ENCODE measurements at regions not wholly inside any gene's neighbourhood (a gene's known extent, or its start where the extent isn't known, plus 50 kb on each side); places are given as distances from the start of the nearest gene placed in this dataset.

- no peak for DNase-seq
Observed at GRCh38 chr18:40494603-40495002, 1460.4 kb upstream of the PIK3C3 start.

GRCh38 chr18:40493316-40493715 lies 1461.7 kb upstream of the PIK3C3 start:
- no peak for DNase-seq

GRCh38 chr18:40489301-40489700 lies 1465.7 kb upstream of the PIK3C3 start:
- DNase-seq = no peak

GRCh38 chr18:40485318-40485717 lies 1469.7 kb upstream of the PIK3C3 start:
- no peak for DNase-seq

- no peak for DNase-seq
Observed at GRCh38 chr18:40473221-40474029, 1481.6 kb upstream of the PIK3C3 start.

GRCh38 chr18:40470723-40471122 lies 1484.3 kb upstream of the PIK3C3 start:
- no peak for DNase-seq

GRCh38 chr18:40469851-40470250 lies 1485.2 kb upstream of the PIK3C3 start:
- DNase-seq = no peak

GRCh38 chr18:40469316-40469715 lies 1485.7 kb upstream of the PIK3C3 start:
- DNase-seq = no peak

GRCh38 chr18:40464032-40464431 lies 1491.0 kb upstream of the PIK3C3 start:
- no peak for DNase-seq

GRCh38 chr18:40453903-40454302 lies 1501.1 kb upstream of the PIK3C3 start:
- DNase-seq = no peak

GRCh38 chr18:40452599-40452998 lies 1502.4 kb upstream of the PIK3C3 start:
- DNase-seq = no peak

GRCh38 chr18:40450751-40451150 lies 1504.3 kb upstream of the PIK3C3 start:
- DNase-seq = no peak

- DNase-seq = no peak
Observed at GRCh38 chr18:40447820-40448219, 1507.2 kb upstream of the PIK3C3 start.

- DNase-seq = no peak
Observed at GRCh38 chr18:40440088-40440487, 1514.9 kb upstream of the PIK3C3 start.

GRCh38 chr18:40437517-40437916 lies 1517.5 kb upstream of the PIK3C3 start:
- no peak for DNase-seq

- DNase-seq = no peak
Observed at GRCh38 chr18:40431071-40431985, 1523.7 kb upstream of the PIK3C3 start.

- no peak for DNase-seq
Observed at GRCh38 chr18:40423291-40423690, 1531.7 kb upstream of the PIK3C3 start.

GRCh38 chr18:40420675-40421074 lies 1534.4 kb upstream of the PIK3C3 start:
- DNase-seq = no peak

- no peak for DNase-seq
Observed at GRCh38 chr18:40417501-40417900, 1537.5 kb upstream of the PIK3C3 start.

- DNase-seq = no peak
Observed at GRCh38 chr18:40415821-40416220, 1539.2 kb upstream of the PIK3C3 start.

- no peak for DNase-seq
Observed at GRCh38 chr18:40415176-40415791, 1539.8 kb upstream of the PIK3C3 start.

GRCh38 chr18:40414155-40414754 lies 1540.8 kb upstream of the PIK3C3 start:
- DNase-seq = no peak

GRCh38 chr18:40413160-40413559 lies 1541.9 kb upstream of the PIK3C3 start:
- no peak for DNase-seq
